Ovary (tissue), 3 donors: ENCODE measurements at regions not wholly inside any gene's neighbourhood (a gene's known extent, or its start where the extent isn't known, plus 50 kb on each side); places are given as distances from the start of the nearest gene placed in this dataset.

Source experiments
- EP300 ChIP-seq: sonication (generic); formaldehyde crosslinking; IDR thresholded peaks from one replicate; pipeline ENCODE4 v1.6.1; 2017; ENCODE audit warnings: antibody characterized with exemption
- TF ChIP-seq, protein P1 (sequence below), 3 donors: fragments of 450-650 bp in 2 of 3; fragments of 200-600 bp in 1 of 3; IDR thresholded peaks; one replicate each; pipeline versions ENCODE4 v1.5.1 to v1.8.0; 2016 to 2022; ENCODE audit warnings: antibody characterized with exemption in 3 of 3, mild to moderate bottlenecking in 1 of 3
- donor health status: DM: no; HTN: no; CAD: no.

DNA sequence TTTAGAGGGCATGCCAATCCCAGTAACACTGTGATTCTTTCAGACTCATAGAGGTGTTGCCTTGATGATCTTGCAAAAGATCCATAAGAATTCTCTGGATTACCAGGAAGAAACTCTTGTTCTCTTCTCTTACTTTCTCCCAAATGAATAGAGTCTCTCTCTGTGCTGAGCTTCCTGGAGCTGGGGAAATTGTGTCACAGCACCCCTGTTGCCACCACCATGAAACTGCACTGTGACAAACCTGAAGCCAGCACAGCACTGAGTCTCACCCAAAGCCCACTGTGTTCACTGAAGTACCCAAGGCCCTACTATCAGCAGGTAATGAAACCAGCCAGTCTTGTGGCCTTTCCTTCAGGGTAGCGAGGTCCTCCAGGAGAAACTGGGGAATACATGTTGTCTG, 332.7 kb upstream of the FGF16 start:
- TF ChIP-seq, protein P1, sequence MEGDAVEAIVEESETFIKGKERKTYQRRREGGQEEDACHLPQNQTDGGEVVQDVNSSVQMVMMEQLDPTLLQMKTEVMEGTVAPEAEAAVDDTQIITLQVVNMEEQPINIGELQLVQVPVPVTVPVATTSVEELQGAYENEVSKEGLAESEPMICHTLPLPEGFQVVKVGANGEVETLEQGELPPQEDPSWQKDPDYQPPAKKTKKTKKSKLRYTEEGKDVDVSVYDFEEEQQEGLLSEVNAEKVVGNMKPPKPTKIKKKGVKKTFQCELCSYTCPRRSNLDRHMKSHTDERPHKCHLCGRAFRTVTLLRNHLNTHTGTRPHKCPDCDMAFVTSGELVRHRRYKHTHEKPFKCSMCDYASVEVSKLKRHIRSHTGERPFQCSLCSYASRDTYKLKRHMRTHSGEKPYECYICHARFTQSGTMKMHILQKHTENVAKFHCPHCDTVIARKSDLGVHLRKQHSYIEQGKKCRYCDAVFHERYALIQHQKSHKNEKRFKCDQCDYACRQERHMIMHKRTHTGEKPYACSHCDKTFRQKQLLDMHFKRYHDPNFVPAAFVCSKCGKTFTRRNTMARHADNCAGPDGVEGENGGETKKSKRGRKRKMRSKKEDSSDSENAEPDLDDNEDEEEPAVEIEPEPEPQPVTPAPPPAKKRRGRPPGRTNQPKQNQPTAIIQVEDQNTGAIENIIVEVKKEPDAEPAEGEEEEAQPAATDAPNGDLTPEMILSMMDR (IDR thresholded peaks at IDR 0.05): no peak
- TF ChIP-seq EP300: no peak
